ENCODE measurements at regions not wholly inside any gene's neighbourhood (a gene's known extent, or its start where the extent isn't known, plus 50 kb on each side); places are given as distances from the start of the nearest gene placed in this dataset.
A peak's percentile ranks its signal among the peaks of the same experiment; 100 is the strongest.

DNA sequence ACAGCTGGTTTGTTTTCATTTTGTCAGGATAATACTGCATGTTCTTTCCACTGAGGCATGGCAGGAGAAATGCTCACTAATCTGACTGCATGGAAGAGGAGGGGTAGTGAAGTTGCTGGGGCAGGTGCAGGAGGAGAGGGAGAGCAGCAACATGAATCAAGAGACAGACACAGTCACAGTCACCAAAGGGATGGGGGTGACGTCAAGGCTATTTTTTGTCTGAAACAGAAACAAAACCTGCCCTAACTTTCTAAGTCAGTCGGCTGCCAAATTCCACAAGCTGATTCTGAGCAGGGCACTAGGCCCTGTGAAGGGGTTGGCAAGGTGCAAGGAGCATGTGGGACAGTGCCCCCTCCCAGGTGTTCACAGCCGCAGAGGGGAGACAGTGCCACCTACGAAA is 186.6 kb upstream of the NSMCE3 start:
- DNase-seq, result no peak

DNA sequence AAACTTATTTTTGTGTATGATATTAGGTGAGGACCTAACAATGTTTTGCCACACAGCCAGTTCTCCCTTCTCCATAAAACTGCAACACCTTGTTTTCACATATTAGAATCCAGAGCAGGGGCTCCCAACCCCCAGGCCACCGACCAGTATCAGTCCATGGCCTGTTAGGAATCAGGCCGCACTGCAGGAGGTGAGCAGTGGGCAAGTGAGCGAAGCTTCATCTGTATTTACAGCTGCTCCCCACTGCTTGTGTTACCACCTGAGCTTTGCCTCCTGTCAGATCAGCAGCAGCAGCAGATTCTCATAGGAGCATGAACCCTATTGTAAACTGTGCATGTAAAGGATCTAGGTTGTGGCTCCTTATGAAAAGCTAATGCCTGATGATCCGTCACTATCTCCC is 185.9 kb upstream of the NSMCE3 start:
- no peak for DNase-seq

DNA sequence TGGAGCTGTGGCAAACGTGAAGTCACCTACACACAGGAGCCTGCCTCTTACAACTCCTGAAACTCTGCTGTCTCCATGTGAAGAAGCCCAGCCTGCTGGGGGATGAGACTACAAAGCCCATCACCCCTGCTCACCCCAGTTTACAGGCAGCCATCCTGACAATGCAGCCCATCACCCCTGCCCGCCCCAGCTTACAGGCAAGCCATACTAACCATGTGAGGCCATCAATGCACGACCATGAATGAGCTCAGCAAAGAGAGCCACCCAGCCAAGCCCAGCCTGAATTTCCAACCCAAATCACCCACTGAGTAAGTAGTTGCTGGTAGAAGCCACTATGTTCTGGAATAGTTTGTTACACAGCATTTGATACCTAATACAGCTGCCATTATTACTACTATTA is 185.4 kb upstream of the NSMCE3 start:
- no peak for DNase-seq

DNA sequence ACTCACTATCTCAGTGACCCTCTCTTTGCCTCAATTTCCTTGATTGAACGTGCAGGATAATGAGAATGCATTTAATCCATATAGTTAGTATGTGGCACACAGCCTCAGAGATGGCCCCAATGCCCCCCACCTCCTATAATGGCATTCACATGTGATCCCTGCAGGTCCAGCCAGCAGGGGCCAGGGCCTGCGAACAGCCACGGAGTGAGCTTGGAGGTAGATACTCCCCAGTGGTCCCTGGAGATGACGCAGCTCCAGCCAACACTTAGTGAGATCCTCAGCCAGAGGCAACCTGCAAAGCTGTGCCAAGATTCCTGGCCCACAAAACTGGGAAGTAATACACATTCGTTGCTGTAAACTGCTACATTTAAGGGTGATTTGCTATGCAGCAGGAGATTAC is 184.9 kb upstream of the NSMCE3 start:
- DNase-seq, result peak in 2 of 3 donors; percentile 10 to 23

DNA sequence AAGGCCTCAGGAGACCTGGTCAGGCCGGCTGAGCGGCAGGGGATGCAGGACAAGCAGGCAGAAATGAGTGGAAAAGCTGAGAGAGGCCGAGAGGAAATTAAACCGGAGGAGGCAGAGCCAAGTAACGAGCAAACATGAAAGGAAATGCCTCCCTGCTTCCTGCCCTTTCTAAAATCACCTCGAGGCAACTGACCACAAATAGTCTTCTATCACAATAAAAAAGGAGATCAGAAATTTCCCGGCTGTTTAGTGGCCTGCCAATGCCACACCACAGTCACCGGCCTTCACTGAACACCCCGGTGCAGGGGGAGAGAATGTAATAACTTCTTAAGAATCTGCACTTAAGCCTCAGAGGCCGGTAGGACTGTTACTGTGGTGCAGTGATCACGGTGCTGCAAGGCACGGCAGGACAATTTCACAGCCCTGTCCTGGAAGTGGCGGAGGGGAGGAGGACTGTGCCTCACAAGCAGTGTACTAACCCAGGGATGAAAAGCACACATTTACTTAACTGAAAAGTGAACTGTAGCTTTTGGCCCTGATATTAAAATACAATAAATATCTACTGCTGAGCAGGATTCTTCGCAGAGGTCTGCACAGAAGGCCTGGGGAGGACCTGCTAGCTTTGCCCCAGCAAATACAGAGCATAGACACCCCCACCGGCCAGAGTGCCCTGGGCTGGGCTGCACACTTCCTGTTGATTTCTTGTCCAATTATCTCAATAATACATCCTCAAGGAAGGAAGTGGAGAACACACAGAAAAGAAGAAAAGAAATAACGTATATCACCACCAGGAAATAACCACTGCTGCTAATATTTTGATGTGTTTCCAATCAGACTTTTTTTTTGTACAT is 183.5 kb upstream of the NSMCE3 start:
- DNase-seq, result no peak

DNA sequence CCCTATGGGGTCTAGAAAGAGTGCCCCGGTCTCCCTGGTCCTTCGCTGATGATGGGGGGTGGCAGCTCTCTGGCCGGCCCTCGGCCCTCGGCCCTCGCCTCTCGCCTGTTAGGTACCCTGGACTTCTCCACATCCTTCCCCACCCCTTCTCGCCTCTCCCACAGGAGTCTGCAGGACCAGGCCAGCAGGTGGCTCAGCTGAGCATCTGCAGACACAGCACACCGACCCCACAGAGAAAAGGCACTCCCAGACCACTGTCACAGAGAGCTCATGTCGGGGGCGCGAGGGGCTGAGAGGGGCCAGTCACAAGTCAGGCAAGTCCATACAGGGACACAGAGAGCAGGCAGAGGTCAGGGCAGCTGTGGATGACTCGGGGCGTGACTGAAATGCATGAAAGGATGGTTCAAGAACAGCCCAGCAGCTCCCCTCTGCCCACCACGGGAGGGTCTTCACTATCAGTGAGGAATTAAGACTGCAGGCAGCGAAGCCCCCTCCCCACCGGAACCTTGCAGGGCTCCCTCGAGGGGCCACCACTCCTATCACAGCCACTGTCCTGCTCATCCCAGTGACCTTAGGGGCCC is 181.7 kb upstream of the NSMCE3 start:
- no peak for DNase-seq

DNA sequence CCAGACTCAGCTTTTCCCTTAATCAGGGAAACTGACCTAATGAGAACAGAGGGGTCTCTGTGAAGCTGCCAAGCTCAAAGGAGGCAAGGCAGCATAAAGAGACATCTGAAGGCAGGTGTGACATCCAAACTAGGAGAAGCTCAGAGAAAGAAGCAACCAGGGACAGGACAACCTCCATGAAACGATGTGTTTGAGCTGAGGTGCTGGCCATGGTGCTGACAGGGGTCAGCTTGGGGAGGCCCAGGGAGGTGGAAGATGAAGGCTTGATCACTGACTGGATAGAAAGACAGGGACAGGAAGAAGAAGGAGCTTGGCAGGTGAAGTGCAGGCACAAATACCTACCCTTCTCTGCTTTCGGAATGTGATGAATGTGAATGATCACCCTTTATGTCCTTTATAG is 179.5 kb upstream of the NSMCE3 start:
- peak in 2 of 3 donors; percentile 6 to 45 for DNase-seq

DNA sequence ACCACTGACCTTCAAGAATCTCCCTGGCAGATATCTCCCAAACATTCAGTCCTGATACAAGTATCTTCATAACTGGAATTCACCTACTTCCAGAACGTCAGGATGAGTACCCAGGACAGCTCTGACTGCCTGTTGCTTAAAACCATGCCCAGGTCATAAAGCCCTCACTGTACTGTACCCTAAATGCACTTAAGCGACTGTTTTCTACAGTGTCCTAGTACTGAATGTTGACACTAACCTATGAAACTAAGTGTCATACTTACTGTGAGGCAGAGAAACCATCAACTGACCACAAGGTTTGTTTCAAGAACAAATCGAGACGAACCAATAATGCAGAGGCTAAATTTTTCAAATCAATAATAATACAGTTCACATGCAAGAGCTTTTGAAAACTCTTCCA is 178.7 kb upstream of the NSMCE3 start:
- DNase-seq, result no peak

DNA sequence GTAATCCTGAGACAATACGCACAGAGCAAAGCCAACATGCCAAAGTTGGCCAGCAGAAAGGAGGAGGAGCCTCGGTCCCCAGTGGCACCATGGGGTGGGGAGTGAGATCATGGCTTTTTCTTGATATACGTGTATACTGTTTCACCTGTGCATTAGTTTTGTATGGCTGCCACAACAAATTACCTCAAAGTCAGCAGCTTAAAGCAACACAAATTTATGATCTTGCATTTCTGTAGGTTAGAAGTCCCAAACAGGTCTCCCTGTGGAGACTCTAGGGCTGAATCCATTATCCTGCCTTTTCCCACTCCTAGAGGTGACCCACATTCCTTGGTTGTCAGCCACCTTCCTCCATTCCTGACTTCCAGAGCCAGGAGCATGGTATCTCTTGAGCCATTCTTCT is 176.9 kb upstream of the NSMCE3 start:
- no peak for DNase-seq

DNA sequence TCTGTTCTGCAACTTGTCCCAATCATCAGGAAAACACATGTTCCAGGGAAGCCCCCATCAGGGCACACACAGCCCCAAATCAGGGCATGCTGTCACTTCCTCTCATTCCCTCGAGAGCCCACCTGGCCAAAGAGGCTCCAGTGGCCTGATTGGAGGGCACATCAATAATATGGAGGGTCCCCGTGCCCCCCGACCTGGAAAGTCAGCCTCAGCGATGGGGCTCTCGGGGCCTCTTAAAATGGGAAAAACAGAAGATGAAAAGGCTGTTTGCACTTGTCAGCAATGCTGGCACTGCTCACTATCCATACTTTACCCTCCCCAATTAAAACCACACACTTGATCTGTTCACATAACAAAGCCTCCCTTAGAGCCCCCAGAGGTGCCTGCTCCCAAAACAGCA is 172.9 kb upstream of the NSMCE3 start:
- no peak for DNase-seq

DNA sequence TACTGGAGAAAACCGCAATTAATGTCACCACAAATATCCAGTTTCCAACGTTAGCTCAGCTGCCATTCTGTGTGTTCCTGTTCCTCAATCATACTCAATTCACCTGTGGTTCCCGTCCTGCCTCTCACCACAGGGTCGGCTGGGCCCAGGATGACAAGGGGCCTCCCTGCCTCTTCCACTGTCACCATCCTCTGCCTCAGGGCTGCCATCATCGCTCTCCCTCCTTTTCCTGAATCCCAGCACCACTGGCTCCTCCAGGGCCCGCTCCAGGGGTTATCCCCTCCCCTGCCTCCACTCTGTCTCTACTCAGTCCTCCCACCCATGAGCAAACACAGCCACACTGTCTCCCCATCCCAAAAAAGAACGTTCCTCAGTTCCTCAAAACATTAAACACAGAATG is 170.9 kb upstream of the NSMCE3 start:
- DNase-seq, result no peak

DNA sequence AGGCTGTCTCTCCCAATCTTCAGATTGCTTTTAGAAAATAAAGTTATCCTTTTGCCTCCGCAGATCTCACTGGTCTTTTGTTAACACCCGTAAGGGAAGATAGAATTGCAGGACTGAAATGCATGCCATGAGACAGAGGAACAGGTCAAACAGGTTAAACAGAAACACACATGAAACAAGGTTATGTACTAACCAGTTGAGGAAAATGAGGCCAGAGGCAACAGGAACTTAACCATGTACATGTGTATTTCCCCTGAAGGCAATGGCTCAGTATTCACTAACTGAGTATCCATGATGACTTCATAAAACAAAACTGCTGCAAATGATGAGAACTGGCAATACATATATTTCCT is 169.1 kb upstream of the NSMCE3 start:
- DNase-seq, result no peak

DNA sequence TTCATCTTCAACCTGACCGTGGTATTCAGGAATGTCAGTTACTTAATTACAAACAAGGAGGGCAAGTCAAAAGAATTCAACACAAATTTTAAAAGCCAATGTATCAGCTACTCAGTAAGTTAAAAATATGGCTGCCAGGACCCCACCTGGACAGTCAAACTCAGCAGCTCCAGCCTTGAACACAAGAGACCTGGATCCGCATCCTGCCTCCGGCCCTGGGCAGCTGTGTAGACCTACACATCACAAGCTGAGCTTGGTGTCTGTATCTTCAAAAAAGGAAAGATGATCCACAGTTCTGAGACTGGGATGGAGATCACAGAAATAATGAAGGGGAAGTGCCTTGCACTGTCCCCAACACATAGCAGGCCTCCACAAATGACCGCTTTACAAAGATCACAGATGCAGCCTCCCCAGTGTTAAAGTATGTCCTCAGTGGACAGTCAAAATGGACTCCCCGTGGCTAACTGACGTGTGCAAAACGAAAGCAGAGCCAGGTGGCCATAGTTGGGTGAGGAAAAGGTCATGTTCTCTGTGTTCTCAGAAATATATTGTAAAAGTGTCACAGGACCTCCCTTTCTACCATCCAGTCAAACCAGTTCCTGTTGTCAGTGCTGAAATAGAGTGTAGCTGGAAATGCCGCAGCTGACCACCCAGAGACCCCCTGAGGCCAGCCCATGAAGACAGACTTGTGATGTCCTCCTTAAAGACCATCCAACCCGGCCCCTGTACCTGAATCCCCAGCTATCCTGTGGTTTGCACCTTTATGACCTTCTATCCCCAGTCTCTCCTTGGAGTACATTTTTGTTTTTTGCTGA is 168.5 kb upstream of the NSMCE3 start:
- DNase-seq, result no peak

DNA sequence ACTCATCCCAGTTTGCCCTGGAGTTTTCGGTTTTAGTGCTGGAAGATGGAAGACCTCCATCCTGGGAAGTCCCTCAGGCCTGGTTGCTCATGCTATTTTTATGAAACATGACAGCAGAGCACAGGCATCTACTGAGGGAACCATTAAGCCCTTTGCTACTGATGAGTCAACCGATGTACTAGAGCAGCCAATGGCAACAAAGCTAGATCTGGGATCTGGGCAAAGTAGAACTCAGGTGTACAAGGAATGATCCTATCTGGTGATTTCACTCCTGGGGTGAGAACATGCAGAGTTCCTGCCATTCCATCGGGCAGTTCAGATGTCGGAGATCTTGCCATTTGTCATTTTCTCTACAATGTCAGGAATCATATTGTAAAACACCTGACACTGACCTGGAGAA is 166.2 kb upstream of the NSMCE3 start:
- DNase-seq, result no peak

DNA sequence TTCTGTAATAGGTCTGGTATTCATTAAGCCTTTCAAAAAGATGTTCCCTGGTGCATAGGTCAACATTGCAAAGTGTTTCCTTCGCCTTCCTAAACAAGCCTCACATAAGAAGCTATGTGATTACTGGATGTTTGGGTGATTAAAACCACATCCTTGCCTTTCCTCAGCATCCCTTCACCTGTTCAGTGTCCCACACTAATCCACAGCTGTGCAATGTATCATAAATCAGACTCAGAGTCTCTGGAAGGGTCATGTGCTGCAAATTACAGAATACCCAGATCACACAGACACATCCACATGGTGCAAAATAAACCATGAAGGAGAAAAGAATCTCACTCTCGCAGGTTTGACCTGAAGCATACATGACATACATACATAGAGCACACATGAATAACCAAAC is 164.7 kb upstream of the NSMCE3 start:
- no peak for DNase-seq

DNA sequence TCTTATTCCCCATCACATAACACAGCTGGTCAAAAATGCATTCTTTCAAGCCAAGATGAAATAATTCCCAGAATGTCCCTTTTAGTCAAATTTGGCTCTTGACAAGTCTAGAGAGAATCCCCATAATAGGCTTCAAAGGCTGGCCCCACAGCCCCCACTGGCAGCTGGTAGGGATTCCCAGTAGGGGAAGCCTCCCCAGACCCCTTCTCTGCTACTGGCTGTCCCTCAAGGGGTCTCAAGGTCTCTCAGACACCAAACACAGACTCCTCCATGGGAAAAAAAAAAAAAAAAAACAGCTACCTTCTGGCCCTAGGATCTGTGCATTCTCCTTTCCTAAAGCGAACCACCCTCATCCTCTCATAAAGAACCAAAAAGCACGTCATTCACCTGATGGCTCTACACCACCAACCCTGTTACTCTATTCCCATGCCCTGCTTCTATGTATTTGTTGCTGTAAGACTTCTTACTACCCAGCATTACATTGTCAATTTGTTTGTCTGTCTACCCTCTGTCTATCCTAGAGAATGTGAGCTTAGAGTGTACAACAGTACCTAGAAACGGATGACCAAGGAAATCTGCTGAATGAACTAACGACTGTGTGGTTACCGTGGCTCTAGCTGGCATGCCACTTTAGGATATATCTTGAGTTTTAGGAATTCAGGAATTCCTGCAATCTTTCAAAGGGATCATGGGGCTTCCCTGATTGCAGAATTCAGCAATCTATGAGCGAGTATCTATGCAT is 164.1 kb upstream of the NSMCE3 start:
- DNase-seq, result no peak

DNA sequence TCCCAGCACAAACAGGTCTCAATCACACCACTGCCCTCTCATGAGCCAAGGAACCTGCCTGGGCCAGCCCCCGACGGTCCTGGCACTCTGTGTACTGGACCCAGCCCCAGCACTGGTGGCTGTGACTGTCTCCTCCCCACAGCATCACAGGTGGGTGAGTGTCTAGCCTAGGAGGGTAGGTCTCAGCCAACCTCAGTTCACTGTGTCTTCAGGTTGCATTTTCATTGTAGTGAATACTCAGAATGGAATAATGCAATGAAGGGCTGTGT is 163.4 kb upstream of the NSMCE3 start:
- no peak for DNase-seq

DNA sequence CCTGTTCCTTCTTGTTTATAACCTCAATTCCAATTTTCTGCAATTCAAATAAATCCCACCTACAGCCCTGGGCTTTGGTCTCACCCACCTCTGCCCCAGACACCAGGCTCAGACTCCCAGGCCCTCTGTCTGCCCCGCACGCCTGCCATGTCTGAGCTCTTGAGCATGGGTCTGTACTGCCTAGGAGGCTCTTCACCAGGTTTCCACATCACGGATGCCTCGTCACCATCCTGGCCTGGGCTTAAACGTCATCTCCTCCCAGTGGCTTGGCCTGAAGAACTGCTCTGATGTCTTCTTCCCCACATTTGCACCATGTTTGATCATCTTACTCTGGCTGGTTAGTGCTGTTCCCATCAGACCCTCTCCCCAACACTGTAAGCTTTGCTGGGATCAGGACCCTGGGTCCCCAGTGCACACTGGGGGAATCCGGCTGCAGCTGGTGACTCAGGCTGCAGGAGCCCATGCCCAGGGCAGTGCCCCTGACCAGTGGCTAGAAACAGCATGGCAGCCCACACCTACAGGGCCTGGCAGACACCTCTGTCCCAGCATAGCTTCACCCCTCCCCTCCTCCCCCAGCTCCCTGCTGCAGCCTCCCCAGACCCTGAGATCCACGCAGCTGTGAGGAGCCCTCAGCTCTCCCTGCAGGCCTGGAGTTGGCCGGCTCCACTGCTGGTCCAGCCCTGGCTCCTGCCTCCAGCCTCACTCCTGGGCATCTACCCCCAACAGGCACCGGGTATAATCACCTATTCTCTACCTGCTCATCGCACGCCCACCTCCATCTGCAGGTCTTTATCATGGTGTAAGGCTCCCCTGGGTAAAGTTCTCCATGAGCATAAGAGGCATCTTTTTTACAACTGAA is 162.8 kb upstream of the NSMCE3 start:
- no peak for DNase-seq

DNA sequence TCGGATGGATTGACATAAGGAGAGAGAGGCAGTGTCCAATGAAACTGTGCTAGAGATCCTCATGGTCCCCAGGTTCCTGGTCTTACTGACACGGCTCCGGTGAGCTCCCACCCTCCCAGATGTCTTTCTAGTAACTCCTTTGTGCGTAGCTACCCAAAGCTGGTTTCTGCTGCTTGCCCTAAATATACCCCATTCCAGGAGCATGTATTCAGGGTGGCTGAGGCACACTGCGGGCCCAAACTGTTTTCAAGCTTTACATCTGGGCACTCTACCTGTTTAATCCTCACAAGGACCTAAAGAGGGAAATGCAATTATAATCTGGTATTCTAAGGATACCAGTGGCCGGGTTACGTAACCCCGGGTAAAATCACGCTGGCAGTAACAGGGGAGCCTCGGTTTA is 161.2 kb upstream of the NSMCE3 start:
- DNase-seq, result no peak

DNA sequence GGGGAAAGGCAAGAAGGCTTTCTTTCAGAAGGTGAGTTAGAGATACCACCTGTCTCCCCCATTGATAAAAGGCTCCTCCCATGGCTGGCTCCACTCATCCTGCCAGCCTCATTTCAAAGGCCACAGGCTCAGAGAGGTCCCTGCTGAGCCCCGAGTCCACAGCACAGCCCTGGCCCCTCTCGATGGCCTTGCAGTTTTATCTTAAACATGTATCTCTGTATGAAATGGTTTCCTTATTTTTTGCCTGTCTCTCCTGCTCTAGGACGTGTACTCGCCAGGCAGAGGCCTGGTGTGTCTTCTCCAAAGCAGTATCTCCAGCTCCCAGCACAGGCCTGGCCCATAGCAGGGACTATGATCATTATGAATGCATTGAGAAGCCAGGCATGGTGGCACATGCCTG is 160.5 kb upstream of the NSMCE3 start:
- DNase-seq, result no peak

DNA sequence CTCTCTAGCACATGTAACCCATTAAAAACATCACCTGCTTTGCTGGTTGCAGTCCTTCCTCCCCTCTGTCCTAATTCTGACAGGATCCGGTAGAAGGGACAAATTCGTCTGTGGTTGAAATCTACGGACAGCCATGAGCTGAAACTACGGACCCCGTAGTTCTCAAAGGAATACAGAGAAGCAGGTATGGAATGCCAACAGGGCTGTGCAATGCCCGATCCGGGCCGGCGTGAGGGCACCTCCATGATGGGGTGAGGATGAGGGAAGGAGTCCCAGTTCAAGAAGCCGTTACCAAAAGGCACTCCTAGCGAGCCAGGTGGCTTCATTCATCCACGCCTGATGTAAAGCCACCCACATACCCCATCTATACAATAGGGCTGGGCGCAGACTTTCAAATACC is 160.0 kb upstream of the NSMCE3 start:
- DNase-seq, result no peak
